GM18873 (cell line): ENCODE measurements at regions not wholly inside any gene's neighbourhood (a gene's known extent, or its start where the extent isn't known, plus 50 kb on each side); places are given as distances from the start of the nearest gene placed in this dataset.
"Not testable (repeated sequence)": the region's sequence is repeated elsewhere in the genome, so short reads cannot be mapped to it uniquely, and the experiment has no call there.

Source experiments
- ATAC-seq: cut with Tn5 transposase; IDR thresholded peaks from one replicate; pipeline ENCODE4 v1.9.1; 2021; ENCODE audit warnings: mild to moderate bottlenecking, moderate library complexity, moderate number of reproducible peaks; ENCODE audit not compliant: unreplicated experiment, low FRiP score

- ATAC-seq: no peak
These were observed 671.0 kb upstream of the SOX11 start for GRCh38 chr2:5021136-5021535.

- ATAC-seq: no peak
These were observed 670.1 kb upstream of the SOX11 start for GRCh38 chr2:5022061-5022460.

- not testable (repeated sequence) for ATAC-seq
These were observed 669.2 kb upstream of the SOX11 start for GRCh38 chr2:5022708-5023635.

GRCh38 chr2:5026571-5027234, 665.5 kb upstream of the SOX11 start:
- no peak for ATAC-seq

GRCh38 chr2:5035057-5035488, 657.1 kb upstream of the SOX11 start:
- ATAC-seq: no peak

GRCh38 chr2:5036256-5036655, 655.9 kb upstream of the SOX11 start:
- ATAC-seq: no peak

GRCh38 chr2:5039241-5039975, 652.8 kb upstream of the SOX11 start:
- no peak for ATAC-seq

GRCh38 chr2:5040571-5040970, 651.6 kb upstream of the SOX11 start:
- no peak for ATAC-seq

- no peak for ATAC-seq
These were observed 650.7 kb upstream of the SOX11 start for GRCh38 chr2:5041501-5041900.

GRCh38 chr2:5042666-5043440, 649.3 kb upstream of the SOX11 start:
- no peak for ATAC-seq

GRCh38 chr2:5051300-5051699, 640.9 kb upstream of the SOX11 start:
- ATAC-seq: no peak

- ATAC-seq: no peak
These were observed 639.3 kb upstream of the SOX11 start for GRCh38 chr2:5052905-5053304.

GRCh38 chr2:5057891-5058351, 634.3 kb upstream of the SOX11 start:
- ATAC-seq: no peak

GRCh38 chr2:5060956-5061355, 631.2 kb upstream of the SOX11 start:
- no peak for ATAC-seq

GRCh38 chr2:5064687-5065086, 627.5 kb upstream of the SOX11 start:
- ATAC-seq: no peak

- ATAC-seq: no peak
These were observed 624.4 kb upstream of the SOX11 start for GRCh38 chr2:5067816-5068215.

GRCh38 chr2:5070257-5070656, 621.9 kb upstream of the SOX11 start:
- no peak for ATAC-seq

GRCh38 chr2:5074733-5075132, 617.5 kb upstream of the SOX11 start:
- ATAC-seq: no peak

GRCh38 chr2:5076599-5076998, 615.6 kb upstream of the SOX11 start:
- ATAC-seq: no peak

- ATAC-seq: no peak
These were observed 614.6 kb upstream of the SOX11 start for GRCh38 chr2:5077479-5078089.
